Superior temporal gyrus (tissue), 1 donor: ENCODE measurements at regions not wholly inside any gene's neighbourhood (a gene's known extent, or its start where the extent isn't known, plus 50 kb on each side); places are given as distances from the start of the nearest gene placed in this dataset.
"Not testable (repeated sequence)": the region's sequence is repeated elsewhere in the genome, so short reads cannot be mapped to it uniquely, and the experiment has no call there.

Experiments
- DNase-seq: peaks from one replicate; pipeline ENCODE4 v3.0.0-alpha.2; 2016; ENCODE audit errors: extremely low spot score

- DNase-seq, result no peak
These were observed 786.2 kb downstream of the RAB28 start for GRCh38 chr4:12697970-12698369.

GRCh38 chr4:12692815-12693214, 791.3 kb downstream of the RAB28 start:
- DNase-seq, result no peak

- DNase-seq, result no peak
These were observed 793.0 kb downstream of the RAB28 start for GRCh38 chr4:12691168-12691567.

- DNase-seq, result no peak
These were observed 794.7 kb downstream of the RAB28 start for GRCh38 chr4:12689457-12689856.

- DNase-seq, result no peak
These were observed 804.9 kb downstream of the RAB28 start for GRCh38 chr4:12679217-12679616.

GRCh38 chr4:12674184-12674583, 810.0 kb downstream of the RAB28 start:
- no peak for DNase-seq

- DNase-seq, result no peak
These were observed 811.8 kb downstream of the RAB28 start for GRCh38 chr4:12672303-12672702.

- DNase-seq, result no peak
These were observed 826.0 kb downstream of the RAB28 start for GRCh38 chr4:12658146-12658545.

GRCh38 chr4:12651876-12652275, 832.3 kb downstream of the RAB28 start:
- no peak for DNase-seq

GRCh38 chr4:12645732-12646131, 838.4 kb downstream of the RAB28 start:
- DNase-seq, result no peak

- no peak for DNase-seq
These were observed 839.9 kb downstream of the RAB28 start for GRCh38 chr4:12644261-12644660.

- no peak for DNase-seq
These were observed 847.9 kb downstream of the RAB28 start for GRCh38 chr4:12636191-12636590.

GRCh38 chr4:12635629-12636028, 848.5 kb downstream of the RAB28 start:
- no peak for DNase-seq

GRCh38 chr4:12633053-12633651, 851.0 kb downstream of the RAB28 start:
- DNase-seq, result peak; percentile 91

- no peak for DNase-seq
These were observed 868.3 kb downstream of the RAB28 start for GRCh38 chr4:12615822-12616221.

- DNase-seq, result no peak
These were observed 871.3 kb downstream of the RAB28 start for GRCh38 chr4:12612876-12613275.

- not testable (repeated sequence) for DNase-seq
These were observed 874.8 kb downstream of the RAB28 start for GRCh38 chr4:12609212-12609875.

- DNase-seq, result no peak
These were observed 888.2 kb downstream of the RAB28 start for GRCh38 chr4:12595986-12596385.

- no peak for DNase-seq
These were observed 888.7 kb downstream of the RAB28 start for GRCh38 chr4:12595489-12595888.

GRCh38 chr4:12588582-12588981, 895.6 kb downstream of the RAB28 start:
- no peak for DNase-seq

- no peak for DNase-seq
These were observed 897.7 kb downstream of the RAB28 start for GRCh38 chr4:12586242-12587006.

GRCh38 chr4:12584116-12584875, 899.8 kb downstream of the RAB28 start:
- no peak for DNase-seq
